ENCODE measurements at regions not wholly inside any gene's neighbourhood (a gene's known extent, or its start where the extent isn't known, plus 50 kb on each side); places are given as distances from the start of the nearest gene placed in this dataset.

DNA sequence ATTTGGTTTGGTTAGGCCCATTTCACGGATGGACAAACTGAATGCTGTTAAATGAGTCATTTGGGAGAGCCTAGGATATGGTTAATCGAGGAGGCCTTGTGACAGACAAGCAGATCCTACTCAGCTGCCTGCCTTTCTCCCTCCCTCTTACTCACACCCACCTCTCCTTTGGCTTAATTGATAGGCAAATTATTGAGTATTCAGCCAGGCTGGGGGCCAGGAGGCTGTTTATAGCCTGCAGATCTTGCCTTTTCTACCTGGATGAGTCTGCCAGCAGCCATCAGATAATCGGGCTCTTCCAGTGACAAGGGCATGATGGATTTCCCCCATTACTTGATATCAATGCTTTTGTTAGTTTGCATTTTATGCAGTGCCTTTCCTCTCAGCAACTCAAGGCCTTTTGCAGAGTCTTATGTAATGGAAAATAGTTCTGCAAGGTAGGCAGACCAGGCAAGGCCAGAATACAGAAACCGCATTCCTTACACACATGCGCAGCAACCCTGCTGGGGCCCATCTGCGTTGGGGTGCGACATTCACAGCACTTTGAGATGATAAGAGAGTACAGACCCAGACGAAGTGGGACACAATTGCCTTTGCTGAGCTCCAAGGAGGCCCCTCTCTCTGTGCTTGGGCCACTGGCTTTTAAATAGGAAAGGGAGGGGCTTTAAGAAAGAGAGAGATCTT lies 96.2 kb upstream of the ATP6AP2 start:
- peak; percentile 97 for FAIRE-seq

DNA sequence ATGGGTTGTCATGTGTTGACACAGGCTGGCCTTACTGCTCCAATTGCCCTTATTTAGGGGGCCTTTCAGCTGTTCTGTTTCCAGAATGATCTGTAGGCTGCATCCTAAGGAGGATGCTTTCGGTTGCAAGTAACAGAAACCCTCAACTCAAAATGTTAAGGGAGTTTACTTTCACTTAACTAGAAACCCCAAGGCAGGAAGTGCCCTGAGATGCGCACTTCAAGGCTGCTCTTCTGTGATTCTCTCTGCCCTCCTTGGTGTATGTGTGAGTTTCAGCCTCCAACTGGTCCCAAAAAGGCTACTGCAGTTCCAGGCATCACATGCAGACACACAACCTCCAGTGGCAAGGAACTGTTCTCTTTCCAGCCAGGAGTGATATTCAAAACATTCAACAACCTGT lies 97.3 kb upstream of the ATP6AP2 start:
- no peak for FAIRE-seq

GRCh38 chrX:40479777-40480318 lies 100.9 kb upstream of the ATP6AP2 start:
- no peak for FAIRE-seq

DNA sequence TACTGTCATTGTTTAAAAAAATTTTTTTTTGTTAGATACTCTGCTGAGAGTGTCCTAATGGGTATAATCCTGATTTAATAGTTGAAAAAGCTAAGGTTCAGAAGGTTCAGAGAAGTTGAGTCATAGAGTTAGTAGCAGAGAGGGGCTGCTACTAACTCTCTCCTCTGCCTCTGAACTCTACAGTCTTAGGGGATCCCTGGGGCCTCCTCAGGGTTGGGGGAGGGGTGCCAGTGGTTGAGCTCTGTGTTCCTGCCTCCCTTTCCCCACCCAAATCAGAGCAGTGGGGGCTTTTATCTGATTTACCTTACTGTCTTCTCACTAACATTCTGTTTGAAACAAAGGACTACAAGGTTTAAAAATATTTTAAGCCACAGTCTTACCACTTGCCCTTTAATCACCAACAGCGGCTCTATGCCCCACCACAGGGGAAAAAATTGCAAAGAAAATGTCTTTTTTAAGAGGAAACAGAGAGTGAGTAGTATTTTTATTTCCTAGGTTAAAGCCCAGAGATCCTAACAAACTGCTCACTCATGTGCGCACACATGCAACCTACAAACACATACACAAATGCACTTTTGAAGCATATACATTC lies 102.2 kb upstream of the ATP6AP2 start:
- FAIRE-seq, result no peak

- no peak for FAIRE-seq
Measured at GRCh38 chrX:40476958-40477357, 103.8 kb upstream of the ATP6AP2 start.

GRCh38 chrX:40474645-40475044 lies 106.1 kb upstream of the ATP6AP2 start:
- no peak for FAIRE-seq

DNA sequence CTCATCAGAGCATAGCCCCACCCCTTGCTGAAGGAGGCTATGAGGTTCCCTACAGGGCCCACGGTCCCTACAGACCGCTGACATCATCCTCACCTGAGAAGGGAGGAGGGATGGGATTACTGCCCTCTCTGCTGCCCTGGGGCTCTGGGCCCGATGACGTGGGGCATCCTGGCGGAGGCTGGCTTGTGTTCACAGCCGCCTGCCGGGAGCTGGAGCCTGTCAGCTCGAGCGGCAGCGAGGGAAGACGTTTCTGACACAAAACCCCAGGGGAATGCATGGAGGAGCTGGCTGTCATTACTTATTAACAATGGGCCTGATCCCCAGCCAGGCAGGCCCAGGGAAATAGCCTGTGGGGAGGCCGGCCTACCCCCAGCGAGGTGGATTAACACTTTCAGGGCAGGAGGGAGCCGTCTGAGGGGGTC lies 106.6 kb upstream of the ATP6AP2 start:
- FAIRE-seq, result no peak

- FAIRE-seq, result no peak
Measured at GRCh38 chrX:40473460-40474204, 107.1 kb upstream of the ATP6AP2 start.

GRCh38 chrX:40471965-40472648 lies 108.7 kb upstream of the ATP6AP2 start:
- peak; percentile 93 for FAIRE-seq

DNA sequence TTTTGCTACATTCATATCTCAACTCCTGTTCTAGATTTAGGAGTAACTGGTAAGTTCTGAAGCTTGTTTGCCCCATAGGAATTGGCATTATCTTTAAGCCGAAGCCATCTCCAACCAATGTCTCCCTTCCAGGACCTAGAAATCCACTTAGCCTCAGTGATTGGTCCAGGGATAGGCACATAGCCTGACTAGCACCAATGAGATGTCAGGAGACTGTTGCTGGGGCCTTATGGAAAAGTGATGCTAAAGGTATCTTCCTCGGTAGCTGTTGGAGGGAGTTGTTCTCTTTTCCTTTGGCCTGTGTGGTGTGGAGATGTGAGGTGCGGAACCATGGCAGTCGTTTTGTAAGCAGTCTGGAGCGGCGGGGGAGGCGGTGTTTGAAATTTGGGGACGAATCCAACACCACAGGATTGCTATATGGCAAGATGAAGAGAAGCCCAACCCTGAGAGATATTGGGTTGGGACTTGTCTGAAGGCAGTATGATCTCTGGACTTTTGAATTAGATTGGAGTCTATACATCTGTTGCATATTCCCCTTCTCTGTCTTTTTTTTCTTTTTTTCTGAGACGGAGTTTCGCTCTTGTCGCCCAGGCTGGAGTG lies 109.8 kb upstream of the ATP6AP2 start:
- no peak for FAIRE-seq

DNA sequence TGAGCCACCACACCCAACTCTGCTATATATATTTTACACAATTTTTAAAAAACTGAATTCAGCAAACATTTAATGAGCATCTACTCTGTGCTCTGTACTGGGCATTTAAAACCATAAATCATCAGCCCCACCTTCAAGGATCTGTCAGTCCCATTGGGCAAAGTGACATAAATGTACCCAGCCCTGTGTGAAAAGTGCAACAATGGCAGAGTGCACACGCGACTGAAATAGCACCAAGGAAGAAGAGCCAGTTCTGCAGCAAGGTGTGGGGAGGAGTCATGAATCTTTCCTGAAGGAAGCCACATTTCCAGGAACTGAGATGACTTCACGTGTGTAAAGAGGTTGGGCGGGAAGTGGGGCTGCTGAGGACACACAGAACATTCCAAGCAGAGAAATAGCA lies 111.5 kb upstream of the ATP6AP2 start:
- no peak for FAIRE-seq

DNA sequence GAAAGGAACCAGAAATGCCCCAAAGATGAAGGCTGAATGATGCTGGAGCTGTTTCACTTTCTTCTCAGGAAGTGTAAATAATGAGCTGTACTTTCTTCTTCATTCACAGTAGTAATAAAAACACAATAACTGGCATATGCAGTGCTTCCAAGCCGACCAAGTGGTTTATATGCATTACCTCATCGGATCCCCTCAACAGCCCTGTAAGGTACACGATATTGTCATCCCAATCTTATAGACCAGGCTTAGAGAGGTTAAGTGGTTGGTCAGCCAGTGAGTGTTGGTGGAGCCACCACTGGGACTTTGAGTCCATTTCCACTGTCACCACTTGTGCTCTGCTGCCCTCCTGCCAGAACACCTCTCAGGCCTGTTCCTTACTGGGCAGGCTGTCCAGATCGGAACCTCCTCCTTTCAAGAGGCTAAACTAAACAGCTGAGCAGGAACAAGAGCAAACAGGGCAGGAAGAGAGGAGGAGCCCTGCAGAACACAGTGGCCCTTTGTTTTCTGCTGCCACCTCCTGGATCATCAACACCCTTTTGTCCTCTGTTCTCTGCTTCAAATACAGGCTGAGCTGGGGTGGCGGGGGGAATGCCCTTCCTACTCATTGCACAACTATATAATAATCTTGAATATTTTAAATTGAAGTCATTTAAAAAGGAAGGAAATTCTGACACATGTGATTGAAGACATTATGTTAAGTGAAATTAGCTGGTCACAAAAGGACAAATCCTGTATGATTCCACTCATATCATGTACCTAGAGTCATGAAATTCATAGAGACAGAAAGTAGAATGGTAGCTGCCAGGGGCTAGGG lies 112.5 kb upstream of the ATP6AP2 start:
- peak; percentile 76 for FAIRE-seq

- FAIRE-seq, result no peak
Measured at GRCh38 chrX:40467454-40467853, 113.3 kb upstream of the ATP6AP2 start.

- no peak for FAIRE-seq
Measured at GRCh38 chrX:40465735-40466551, 114.8 kb upstream of the ATP6AP2 start.

GRCh38 chrX:40462795-40463194 lies 118.0 kb upstream of the ATP6AP2 start:
- no peak for FAIRE-seq

GRCh38 chrX:40460926-40461325 lies 119.8 kb upstream of the ATP6AP2 start:
- no peak for FAIRE-seq

- FAIRE-seq, result no peak
Measured at GRCh38 chrX:40459571-40460158, 121.1 kb upstream of the ATP6AP2 start.

- FAIRE-seq, result no peak
Measured at GRCh38 chrX:40457406-40457805, 123.4 kb upstream of the ATP6AP2 start.

DNA sequence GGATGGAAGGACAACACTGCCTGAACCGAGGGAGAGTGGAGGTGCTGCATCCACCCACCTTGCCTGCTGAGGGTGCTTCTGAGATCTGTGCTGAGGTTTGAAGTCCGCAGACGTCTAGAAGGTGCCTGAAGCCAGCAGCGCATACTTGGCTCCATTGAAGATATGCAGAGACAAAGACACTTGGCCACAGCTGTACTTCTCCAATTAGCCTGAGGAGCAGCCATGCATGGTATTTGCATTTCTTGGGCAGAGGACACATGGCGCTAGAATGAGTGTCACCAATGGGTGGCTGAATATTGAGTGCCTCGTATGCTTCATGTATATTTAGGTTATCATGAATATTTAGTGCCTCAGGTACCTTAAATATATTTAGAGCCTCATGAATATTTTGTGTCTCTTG lies 128.7 kb upstream of the ATP6AP2 start:
- FAIRE-seq, result no peak

DNA sequence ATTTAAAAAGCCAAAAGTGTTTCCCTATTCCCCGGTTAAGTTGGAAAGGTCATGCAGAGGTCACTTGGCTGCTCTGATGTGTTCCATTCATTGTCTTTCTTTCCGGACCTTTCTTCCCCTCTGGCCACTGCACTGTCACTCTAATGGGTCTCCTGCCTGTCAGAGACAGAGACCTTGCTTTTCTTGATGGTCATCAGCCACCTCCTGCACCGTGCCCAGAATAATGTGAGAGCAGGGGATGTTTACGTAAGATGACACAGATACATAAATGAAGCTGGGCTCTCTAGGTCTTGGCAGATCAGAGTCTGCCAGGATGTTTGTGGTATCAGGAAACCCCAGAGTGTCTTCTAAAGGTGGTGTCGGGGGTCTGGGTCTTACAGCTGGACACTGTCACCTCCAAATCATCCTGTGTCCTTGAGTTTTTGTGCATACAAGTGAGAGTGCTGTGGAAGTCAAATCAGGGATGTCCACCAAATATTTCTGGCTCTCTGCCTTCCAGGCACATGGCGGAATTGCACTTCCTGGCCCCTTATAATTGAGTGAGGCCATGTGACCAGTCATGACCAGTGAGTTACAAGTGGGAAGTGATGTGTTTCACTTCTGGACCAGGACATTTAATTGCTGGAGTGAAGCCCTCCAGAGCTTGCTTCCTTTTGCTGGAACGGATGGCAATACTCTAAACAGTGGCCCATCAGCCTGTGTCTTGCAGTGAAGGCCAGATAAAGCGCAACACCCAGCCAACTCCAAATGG lies 130.6 kb upstream of the ATP6AP2 start:
- FAIRE-seq, result no peak

Measured in islet of Langerhans (tissue), 1 donor.